HG02970 (cell line): ENCODE measurements at regions not wholly inside any gene's neighbourhood (a gene's known extent, or its start where the extent isn't known, plus 50 kb on each side); places are given as distances from the start of the nearest gene placed in this dataset.
"Not testable (repeated sequence)": the region's sequence is repeated elsewhere in the genome, so short reads cannot be mapped to it uniquely, and the experiment has no call there.

ENCODE experiments used
- ATAC-seq: cut with Tn5 transposase; IDR thresholded peaks from one replicate; pipeline ENCODE4 v1.9.1; 2021; ENCODE audit warnings: mild to moderate bottlenecking, moderate library complexity, moderate number of reproducible peaks; ENCODE audit not compliant: unreplicated experiment, low FRiP score

DNA sequence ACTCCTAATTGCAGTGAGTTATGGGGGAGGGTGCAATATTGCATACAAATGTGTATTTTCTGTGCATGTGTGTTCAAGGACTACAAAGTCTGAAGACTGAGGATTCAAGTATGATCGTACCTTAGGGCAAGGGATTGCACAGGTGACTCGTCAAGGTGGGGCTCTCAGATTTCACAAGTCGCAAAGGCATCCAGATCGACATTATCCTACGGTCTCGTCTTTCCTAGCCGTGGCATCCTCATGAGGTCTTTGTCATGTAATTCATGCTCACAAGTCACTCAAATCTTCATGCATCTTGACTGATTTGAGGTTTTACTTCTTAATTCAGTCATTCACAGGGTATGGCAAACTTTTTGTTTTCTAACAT, 191.4 kb upstream of the HES1 start:
- no peak for ATAC-seq

DNA sequence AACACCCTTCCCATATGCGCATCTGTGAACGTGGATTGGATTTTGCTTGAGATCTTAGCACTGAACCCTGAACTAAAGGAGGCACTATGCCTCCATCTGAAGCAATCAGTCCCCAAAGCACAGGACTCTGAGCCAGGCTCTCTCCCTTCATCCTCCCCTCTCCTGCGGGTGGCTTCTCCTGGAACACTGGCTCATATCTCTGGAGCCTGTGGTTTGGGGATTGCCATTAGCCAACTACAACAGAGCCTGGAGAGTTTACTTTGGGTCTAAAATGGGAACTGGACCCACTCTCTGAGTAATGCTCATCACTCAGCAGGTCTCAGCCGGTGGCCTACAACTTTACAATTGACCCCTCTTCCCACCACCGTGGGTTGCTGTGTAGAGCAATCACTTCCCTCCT, 190.8 kb upstream of the HES1 start:
- no peak for ATAC-seq

DNA sequence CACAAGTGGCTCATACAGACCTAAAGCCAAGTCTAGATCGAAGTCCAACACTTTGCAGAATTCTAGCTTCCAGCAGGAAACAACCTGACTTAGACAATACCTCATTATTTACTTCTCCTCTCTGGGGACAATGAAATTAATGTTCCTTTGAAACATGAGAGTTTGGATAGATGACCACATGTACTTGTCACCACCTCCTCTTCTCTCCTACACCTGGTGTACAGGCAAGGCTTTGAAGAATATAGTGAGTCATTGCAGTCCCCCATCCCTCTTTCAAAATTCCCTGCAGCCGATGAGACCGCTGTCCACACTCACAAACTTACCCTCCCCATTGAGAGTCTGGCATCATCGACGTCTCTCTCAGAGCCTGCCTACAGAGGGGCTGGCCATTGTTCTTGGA, 189.0 kb upstream of the HES1 start:
- ATAC-seq: no peak

DNA sequence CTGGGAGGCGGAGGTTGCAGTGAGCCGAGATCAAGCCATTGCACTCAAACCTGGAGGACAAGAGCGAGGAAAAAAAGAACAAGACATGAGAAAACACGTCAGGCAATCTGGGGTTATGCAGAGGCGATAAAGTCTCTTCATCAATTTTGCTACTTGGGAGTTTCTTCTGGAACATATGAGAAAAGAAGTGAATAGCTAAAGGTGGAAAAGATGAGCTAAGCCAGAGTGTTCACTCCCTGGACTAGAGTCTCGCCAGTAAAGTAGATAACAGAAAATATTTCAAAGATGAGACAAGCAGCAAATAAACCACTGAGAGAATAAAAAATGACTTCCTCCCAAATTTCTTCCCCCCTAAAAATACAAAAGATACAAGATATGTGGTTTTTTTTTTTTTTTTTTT, 188.4 kb upstream of the HES1 start:
- ATAC-seq: no peak

DNA sequence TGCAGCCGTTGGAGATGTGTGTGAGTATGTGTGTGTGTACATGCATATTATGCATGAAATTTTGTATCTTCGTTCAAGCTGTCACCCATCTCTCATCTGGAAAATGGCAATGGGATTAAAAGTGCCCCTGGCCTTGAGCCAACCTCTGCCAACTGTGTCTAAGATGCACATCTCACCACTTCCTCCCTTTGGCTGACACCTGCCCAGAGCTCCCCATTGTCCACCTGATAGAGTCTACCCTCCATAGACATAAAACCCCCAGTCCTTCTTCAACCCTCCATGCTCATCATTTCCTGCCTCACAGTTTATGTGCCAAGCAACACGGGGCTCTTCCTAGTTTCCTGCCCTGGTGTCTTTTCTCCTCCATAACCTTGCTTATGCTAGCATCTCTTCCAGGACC, 187.5 kb upstream of the HES1 start:
- no peak for ATAC-seq

DNA sequence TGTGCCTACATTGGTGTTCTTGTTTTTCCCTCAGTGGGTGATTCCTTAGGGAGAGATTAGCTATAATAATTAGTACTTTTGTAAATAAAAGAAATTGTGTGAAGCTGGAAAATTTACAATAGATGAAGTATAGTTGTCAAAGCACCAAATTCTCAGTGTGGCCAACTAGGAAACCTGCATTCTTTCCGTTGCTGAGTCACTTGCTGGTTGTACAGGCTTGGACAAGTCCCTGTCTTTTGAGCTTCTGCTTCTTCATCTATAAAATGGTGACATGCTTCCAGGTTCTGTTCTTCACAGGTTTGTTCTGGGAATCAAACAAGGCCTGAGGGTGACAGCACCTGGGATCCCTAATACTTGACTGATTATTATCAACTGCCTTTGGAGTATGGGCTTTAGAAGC, 184.1 kb upstream of the HES1 start:
- no peak for ATAC-seq

DNA sequence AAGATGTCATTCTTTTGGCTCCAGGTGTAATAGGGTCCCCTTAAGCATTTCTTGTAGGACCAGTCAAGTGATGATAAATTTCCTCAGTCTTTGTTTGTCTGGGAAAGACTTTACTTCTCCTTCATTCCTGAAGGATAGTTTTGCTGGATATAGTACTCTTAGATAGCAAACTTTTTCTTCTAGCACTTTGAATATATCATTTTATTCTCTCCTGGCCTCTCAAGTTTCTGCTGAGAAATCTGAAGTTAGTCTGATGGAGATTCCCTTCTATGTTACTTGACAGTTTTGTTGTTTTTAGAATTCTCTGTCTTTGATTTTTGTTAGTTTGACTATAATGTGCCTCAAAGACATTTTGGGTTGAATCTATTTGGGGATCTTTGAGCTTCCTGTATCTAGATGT, 181.2 kb upstream of the HES1 start:
- no peak for ATAC-seq

DNA sequence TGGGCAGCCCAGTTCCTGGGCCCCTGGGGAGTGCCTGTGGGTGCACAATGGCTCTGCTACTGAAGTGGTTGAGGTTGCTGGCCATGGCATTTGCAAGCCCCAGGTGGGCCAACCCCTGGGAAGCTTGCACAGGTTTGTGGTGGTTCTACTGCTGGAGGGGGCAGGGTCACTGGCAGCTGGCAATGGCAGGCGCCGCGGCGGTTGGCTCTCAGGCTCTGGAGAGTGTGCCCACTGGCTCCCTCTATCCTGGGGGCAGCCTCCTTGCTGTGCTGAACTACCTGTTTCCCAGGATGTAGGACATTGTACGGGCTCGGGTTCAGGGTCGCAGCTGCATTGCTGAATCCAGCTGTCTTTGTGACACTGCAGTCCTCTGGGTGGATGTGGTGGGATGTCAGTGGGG, 180.2 kb upstream of the HES1 start:
- ATAC-seq: no peak

DNA sequence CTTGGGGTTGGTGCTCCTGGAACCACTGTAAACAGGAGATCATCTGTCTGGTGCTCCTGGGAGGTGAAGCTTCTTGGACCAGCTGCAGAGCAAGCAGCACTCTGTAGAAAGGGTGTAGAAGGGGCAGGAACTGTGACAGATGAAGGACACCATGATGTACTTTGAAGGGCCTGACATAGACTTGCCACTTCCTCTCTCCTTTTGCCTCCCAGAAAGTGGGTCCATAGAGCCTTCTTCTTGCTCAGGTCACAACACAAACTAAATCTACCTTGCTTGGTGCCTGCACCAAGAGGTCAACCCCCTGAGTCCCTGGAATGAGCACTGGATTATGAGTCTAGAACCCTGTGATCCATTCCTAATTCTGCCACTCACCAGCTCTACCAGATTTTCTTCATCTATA, 176.1 kb upstream of the HES1 start:
- no peak for ATAC-seq

DNA sequence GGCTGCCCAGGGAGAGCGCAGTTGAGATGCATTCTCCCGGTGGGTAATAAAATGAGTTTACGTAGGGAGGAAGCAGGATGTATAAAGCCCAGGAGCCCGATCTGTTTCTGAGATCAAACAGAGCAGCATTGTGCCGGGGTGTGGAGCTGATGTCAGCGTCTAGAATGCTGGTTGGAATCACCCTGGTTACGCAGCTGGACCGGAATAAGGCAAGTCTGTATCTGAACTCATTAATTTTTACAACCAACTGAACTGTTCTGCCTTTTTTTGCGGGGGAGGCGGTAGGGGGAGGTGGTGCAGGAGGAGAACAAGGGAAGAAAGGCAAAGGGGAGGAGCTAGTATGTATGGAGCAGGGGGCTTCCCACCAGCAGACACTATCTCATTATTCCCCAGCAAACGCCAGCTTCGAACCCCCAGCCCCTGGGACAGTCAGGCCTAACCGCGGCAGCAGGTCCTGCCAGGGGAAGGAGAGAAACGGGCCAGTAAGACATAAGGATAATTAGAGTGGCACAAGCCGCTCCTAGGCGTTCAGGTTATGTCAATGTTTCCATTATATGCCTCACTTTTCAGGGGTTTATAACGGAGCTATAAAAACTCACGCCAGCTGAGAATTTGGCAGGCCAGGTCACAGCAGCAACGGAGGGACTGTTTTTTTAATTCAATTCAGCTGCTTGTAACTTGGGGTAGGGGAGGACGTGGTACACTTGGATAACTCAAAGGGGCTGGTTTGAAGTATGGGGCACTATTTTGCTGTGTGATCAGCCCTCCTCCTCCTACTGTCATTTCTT, 175.3 kb upstream of the HES1 start:
- ATAC-seq: no peak

DNA sequence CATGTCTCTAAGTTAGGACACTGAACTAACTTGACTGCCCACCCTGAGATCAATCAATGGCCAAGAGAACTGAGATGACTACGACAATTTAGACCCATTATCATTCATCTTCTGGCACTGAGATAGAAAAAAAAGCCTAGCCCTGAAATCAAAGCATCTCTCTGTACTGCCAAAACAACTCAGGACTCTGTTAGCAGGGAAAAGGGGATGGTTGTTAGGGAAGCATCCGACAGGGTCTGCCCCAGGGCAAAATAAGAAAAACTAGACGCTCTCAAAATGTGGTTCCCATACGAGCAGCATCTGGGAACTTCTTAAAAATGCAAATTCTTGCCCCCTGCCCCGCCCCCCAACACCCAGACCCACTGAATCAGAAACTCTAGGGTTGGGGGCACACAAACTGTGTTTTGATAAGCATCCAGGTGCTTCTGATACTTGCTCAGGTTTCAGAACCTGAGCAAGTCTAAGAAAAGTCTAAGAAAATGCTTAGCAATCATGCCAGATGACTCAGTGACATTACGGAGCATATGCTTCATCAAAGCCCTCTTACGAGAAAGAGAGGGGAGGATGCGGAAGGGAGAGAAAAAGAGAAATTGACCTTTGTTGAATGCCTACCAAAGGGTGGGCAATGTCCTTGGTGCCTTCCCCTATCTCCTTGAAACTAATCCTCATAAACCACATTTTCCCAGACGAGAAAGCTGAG, 172.8 kb upstream of the HES1 start:
- no peak for ATAC-seq

DNA sequence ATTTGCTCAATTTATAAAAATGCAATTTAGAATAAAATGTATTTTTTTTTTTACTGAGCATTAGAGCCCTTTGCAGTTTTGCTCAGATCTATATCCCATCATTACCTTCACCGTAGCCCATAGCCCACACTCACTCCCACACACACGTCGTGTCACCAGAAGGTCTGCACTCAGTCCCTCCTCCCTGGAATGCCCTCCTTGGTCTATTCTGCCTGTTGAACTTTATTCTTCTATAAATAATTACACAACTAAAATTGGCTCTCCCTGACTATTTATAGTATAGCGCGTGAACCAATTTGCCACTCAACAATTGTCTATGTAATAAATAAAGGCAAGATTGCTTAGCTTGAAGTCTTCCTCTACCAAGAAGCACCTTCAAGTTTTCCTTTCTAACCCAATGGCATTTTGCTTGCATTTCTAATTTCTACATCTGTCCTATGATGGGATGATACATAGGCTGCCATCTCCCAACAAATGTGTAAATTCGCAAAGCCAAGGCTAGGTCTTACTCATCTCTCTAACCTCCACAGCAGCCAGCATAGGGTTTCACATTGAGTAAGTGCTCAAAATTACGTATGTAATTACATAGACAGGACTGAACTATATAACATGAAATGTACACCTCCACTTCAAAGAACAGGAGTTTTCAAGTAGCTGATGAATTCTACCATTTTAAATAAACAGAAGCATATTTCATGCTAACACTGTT, 172.0 kb upstream of the HES1 start:
- no peak for ATAC-seq

DNA sequence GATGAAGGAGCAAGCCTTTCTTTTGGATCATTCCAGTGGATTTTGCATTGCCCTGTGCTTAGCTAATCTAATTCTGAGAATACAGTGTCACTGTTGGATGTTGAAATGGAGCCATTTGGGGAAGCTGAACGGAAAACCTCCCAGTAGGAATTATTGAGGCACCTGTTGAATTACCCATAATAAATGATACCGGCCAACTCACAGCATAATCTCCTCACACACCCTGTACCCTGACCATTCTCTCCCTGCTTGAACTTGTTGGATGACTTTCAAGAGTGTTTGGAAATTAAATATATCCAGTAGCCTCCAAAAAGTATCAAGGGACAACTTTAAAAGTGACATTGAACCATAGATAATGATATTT, 171.4 kb upstream of the HES1 start:
- no peak for ATAC-seq

DNA sequence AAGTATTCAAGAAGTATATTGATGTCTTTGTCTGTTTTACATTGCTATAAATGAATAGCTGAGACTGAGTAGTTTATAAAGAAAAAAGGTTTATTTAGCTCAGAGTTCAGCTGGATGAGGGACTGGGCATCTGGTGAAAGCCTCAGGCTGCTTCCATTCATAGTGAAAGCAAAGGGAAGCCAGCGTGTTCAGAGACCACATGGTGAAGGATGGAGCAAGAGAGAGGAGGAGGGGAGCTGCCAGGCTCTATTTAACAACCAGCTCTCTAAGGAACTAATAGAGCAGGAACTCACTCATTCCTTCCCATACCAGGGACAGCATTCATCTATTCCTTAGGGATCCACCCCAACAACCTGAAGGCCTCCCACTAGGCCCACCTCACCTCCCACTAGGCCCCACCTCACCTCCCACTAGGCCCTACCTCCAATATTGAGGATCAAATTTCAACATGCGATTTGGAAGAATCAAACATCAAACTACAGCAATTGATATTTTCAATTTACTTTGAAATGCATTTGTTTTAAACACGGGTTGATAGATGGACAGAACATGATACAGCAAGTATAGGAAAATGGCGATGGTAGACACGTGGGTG, 167.5 kb upstream of the HES1 start:
- ATAC-seq: no peak

DNA sequence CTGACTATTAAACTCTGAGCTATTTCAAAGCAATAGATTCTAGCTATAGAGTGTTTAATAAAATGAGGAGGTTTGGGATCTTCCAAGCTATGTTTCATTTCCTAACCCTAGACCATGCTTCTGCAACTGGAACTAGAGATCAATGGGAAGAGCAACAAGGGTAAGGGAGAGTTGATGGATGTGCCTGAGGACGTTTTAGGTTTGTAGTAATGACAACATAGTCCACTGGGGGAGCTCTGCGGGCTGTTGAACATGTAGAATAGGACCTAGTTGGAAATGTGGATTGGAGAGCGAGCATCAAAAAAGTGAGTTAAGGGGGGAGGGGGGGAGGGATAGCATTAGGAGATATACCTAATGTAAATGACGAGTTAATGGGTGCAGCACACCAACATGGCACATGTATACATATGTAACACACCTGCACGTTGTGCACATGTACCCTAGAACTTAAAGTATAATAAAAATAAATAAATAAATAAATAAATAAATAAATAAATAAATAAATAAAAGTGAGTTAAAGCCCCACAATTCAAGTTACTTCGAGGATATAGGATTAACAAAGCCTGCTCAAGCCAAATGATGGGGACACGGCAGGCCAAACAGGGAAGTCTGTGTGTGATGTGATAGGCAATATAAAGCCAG, 165.7 kb upstream of the HES1 start:
- not testable (repeated sequence) for ATAC-seq

DNA sequence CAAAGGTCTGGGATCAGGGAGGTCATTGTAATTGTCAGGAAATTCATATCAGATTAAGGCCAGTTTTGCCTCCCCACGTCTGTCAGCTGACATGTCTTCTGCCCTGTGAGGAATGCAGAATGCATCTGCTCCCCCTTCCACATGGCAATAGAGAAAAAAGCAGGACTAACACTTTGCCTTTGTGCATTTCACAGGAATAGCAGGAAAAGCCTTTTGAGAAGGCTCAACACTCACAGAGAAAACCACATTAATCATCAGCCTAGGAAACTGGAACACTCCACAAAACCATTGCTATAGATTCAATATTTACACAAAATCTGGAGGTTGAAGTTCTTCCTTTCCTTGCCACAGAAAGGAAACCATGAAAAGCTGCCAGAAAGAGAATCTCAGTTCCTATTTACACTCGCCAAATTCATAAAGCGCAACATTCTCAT, 165.2 kb upstream of the HES1 start:
- ATAC-seq: no peak

DNA sequence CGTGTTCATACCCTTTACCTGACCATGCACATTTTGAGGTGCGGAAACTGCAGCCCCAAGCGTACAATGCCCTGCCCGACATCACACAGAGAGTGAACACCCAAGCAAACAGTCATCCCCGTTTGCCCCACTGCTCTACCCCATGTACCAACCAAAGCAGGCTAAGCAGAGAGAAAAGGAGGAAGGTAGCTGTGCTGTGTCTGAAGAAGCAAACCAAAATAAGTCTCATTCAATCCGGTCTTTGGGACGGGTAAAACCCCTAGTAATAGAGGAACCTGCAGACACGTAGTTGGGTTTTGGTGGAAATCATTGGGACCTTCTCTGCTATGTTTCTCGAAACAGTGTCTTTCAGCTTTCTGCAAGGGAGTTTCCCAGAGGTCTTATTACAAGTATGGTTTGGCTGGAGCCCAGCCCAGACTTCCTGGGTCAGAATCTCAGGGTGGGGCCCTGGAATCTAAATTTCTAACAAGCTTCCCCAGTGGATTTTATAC, 164.6 kb upstream of the HES1 start:
- no peak for ATAC-seq

DNA sequence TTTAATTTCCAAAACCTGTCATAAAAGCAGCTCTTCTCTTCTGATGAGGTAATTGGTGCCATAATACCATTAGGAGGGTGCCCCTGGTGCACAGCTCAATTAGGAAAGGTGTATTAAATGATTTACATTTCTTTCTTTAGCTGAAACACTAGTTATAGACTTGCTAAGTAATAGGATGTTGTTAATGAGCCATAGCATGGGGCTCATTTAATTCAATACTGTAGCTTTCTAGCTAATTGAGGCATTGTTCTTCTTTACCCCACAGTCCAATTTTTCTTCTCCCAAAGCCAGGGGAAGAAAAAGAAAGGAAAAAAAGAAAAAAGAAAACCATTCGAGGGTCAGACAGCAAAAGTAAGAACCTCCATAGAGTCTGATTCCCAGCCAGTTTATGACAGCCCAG, 164.0 kb upstream of the HES1 start:
- ATAC-seq: no peak

DNA sequence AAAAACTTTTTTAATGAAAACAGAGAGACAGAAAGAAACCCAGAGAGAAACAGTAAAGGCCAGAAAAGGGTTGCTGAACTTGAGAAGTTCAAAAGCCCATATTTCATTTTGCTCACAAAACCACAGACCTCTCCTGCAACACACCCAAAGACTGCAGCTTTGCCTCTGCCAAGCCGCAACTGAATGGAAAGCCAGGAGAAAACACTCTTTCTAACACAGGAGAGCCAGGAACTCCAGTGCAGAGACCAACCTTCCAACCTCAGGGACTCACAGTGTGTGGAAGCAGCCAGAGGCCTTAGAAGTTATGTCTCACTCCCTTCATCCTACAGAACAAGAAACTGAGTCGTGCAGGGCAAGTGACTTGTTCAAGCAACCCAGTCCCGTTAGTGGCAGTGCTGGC, 163.1 kb upstream of the HES1 start:
- no peak for ATAC-seq

DNA sequence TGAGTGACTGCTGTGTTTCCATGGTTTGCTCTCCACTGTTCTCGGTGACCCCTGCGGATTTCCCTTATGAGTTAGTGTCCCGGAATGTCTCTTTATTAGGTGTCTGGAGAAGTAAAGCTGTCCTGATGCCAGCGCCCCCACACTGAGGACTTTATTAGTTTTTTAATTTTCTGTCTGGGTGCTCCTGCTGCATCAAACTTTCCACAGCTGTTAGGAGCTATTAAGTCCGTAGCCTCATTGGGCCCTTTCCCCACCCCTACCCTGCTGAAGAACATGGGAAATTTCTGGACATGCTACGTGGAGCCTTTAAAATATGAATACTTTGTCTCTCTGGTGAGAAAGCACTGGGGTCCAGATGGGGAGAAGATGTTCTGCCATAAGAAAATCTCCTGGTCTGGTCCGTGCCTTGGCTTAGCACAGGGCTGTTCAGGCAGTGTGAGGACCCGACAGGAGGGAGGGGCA, 161.7 kb upstream of the HES1 start:
- ATAC-seq: no peak
